ENCODE measurements at regions not wholly inside any gene's neighbourhood (a gene's known extent, or its start where the extent isn't known, plus 50 kb on each side); places are given as distances from the start of the nearest gene placed in this dataset.
"Not testable (repeated sequence)": the region's sequence is repeated elsewhere in the genome, so short reads cannot be mapped to it uniquely, and the experiment has no call there.

DNA sequence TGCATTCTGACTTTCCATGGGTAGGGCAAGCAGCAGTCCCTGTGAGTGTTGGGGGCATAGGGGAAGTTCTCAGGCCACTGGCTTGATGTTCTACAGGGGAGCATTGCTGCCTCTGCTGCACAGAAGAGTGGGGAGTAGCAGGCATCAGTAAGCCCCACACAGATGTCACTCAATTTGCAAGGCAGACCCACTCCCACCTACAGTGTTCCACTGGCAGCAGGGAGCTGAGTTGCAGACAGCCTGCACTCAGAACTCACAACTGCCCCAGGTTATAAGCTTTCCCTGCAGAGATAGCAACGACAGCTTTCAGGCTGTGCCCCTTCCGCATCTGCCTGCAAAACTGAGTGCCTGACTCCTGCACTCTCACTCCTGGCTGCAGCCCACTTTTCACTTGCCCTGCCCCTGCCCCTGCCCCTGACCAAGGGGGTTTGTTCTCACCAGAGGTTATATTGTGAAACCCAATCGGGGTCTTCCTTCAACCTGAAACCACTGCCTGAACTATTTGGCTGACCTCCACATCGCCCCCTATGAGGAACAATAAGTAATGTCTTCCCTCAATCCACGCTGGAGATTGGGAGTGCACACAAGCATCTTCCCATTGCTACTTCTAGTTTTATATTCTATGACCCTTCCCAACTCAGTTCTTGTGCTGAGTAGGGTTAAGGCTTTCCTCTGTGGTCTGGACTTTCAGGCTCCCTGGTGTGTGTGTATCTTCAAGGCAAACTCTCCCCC lies 227.4 kb upstream of the CXorf51B start:
- DNase-seq (ENCODE audit: low read depth) = no peak

DNA sequence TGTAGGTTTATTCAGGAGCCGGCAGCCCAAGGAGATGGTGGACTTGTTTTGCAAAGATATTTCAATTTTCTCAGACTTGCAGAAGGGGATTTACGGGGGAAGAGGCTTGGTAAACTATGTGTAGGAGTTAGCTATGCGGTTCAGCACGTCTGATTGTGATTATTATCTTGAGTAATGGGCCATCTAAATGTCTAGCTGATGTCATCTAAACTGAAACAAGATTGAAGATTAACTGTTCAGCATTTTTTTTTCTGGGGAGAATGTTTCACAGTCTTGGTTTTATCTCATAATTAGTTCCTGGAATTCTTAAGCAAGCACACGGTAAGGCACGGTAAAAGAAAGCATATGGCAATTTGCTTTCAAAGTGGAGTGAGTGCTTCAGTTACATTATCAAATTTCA lies 207.3 kb upstream of the CXorf51B start:
- DNase-seq (ENCODE audit: low read depth) = peak; percentile 3

DNA sequence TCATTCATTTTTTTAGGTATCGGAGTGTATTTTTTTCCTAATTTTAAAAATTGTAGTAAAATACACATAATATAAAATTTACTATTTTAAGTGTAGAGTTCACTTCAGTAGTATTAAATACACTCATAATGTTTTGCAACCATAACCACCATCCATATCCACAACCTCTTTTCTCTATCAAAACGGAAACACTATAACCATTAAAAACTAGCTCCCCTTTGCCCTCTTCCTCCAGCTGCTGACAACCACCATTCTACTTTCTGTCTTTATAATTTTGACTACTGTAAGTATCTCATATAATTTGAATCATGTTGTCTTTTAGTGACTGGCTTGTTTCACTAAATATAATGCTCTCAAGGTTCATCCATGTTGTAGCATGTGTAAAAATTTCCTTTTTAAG lies 205.4 kb upstream of the CXorf51B start:
- DNase-seq (ENCODE audit: low read depth) = no peak

DNA sequence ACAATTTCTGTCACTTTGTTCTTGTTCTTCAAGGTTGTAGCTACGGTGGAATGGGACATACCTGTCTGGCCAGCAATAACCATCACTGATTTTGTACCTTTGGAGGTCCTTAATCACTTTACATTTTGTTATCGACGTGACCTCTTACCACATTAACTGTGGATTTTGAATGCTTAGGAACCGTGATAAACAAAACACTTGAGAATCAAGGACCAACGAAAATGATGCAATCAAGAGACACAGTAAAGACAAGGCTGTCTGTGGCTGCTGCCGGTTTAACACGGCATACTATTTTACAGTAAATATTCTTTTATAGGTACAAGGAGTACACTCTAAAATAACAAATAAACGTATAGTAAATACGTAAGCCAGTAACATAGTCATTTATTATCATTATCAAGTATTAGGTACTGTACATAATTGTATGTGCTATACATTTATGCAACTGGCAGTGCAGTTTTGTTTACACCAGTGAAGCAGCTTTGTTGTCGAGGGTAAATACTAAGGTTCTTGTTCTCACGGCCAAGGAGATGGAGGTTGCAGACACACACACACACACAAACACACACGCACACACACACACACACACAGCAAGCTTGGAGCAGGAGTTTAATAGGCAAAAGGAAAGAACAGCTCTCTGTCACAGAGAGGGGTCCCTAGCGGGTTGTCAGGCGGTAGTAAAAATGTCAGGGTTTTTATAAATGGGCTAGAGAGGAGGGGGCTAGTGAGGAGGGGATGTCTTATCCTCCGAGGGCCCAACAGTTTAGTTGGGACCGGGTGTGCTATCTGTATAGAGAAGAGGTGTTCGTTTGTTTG lies 194.7 kb upstream of the CXorf51B start:
- peak; percentile 2 for DNase-seq (ENCODE audit: low read depth)

DNA sequence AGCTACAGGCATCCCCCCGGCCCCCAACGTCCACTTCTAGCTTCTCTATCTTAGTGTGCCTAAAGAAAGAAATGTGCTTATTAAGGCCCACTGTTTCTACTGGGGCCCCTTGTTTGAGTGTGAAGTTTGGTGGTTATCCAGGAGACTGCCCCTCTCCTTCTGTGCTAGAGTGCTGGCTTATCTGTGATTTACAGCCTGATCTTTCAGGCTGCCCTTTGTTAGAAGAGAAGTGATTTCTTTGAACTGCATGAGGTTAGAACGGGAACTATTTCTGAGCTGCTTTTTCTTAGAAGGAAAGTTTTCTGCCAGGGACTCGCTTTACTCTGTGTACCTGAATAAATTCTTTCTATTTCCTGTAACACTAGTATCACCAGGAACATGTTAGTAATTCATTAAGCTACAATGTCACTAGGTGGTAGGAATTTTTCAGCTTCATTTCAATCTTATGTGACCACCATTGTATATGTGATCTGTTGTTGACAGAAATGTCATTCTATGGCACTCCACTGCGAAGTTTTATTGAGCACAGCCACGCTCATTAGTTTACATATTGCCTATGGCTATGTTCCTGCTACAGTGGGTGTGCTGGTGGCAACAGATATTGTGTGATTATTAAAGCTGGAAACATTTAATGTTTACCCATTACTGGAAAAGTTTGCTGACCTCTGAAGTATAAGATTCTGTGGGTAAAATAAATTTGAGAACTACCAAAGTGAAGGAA lies 193.8 kb upstream of the CXorf51B start:
- peak; percentile 58 for DNase-seq (ENCODE audit: low read depth)

DNA sequence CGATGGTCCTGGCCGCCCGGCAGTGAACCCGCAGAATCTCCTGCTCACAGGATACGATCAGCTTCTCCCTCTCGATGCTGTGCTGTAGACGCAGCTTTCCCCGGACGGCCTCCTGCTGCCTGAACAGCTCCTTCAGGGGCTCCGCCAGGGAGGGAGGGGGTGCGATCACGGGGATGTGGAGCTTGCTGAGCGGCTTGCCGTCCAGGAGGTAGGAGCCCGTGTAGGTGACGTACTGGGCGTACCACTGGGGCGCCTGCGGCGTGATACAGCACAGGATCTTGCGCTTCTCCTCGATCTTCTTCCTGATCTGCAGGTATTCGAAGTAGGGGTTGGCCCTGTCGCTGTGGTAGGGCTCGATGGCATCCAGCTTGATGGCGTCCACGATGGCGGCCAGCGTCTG lies 189.6 kb upstream of the CXorf51B start:
- not testable (repeated sequence) for DNase-seq (ENCODE audit: low read depth)

DNA sequence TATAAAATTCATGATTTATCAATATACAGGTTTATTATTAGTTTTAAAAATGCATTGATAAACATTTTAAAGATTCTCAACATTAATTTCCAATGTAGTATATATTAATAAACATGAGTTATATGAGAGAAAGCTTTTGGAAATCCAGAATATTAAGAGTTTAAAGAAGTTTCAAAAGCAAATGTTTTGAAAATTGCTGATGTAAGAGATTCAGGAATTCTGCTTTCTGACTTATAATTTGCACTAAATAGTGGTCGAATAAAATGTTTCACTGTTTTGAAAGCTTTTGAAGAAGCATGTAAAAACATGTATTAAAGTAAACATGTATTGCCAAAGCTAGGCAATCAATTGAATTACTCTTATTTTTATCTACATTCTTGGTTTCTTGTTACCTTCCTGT lies 151.2 kb upstream of the CXorf51B start:
- no peak for DNase-seq (ENCODE audit: low read depth)

DNA sequence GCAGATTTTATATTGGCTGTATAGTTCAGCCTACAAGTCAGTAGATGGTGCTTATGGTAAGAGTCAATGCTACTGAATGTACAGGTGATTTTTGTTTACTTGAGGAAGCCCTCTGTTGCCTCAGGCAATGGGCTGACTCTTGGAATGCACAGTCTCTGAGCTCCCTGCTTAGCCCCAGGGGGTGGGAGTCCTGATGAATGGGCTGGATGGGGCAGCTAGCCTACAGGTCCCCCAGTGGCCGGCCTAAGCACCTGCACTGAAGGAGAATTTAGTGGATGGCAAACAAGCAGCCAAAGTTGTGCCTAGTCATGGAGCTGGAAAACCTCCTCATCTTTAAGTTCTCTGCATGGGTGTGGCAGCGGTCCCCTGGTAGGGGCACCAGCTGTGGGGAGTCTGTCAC lies 101.8 kb upstream of the CXorf51B start:
- DNase-seq (ENCODE audit: low read depth) = no peak

DNA sequence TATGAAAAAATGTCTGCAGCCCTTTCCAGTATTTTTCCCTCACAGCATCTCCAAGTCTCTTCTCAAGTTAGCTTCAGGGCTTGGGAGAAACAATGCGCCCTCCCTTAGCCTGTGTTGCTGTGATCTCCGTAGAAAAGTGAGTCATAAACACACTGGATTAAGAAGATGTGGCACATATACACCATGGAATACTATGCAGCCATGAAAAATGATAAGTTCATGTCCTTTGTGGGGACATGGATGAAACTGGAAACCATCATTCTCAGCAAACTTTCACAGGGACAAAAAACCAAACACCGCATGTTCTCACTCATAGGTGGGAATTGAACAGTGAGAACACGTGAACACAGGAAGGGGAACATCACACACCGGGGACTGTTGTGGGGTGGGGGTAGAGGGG lies 100.7 kb upstream of the CXorf51B start:
- DNase-seq (ENCODE audit: low read depth) = not testable (repeated sequence)

DNA sequence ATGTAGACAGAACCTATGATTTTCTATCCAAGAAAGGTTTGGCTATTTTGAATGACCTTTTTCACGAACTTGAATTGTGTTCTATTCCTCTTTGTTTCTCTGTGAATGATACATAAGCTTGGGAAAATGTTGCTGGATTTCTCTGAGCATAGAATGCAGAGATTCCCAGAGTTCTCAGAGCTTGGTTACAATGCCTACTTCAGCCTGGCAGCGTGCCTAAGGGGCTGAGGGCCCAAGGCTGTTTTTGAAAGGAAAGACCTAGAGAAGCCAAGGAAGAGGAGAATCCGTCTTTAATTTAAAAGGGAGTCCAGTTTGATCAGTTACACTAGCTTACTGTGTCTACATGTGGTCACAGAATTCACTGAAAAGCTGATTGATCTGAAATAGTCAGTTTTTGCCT lies 55.3 kb upstream of the CXorf51B start:
- DNase-seq (ENCODE audit: low read depth) = no peak

DNA sequence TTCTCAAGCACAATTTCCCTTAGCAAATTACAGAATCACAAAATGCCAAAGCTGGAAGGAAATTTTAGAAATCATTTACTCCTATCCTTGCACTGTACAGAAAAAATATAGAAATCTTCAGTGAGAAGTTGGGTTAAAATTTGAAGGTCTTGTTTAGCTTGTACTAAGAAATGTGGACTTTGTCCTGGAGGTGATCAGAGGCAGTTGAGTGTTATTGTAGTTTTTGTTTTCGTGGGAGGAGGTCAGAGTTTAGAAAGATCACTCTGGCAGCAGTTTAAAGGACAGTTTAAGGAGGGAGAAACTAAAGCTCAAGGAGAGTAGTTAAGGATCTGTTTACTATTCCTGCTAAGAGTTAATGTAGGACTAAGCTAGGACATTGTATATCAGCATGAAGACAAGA lies 54.4 kb upstream of the CXorf51B start:
- no peak for DNase-seq (ENCODE audit: low read depth)
